GM23338 (cell line): ENCODE measurements at regions not wholly inside any gene's neighbourhood (a gene's known extent, or its start where the extent isn't known, plus 50 kb on each side); places are given as distances from the start of the nearest gene placed in this dataset.

Experiments used
- ATAC-seq: fragments of 200-7000 bp; cut with Tn5 transposase; 3 replicates; pipeline ENCODE4 v1.9.1; 2020
- DNase-seq: peaks from one replicate; pipeline ENCODE4 v3.0.0-alpha.2; 2015; ENCODE audit warnings: low spot score
- H2AFZ ChIP-seq: fragments of 200-600 bp; sonication (generic); 2 replicates; pipeline ENCODE4 v1.8.0; 2016; ENCODE audit warnings: antibody characterized with exemption, mild to moderate bottlenecking, moderate library complexity
- H3F3A ChIP-seq: fragments of 200-600 bp; sonication (generic); replicated peaks from 2 replicates; pipeline ENCODE4 v1.8.0; 2017; ENCODE audit warnings: antibody characterized with exemption, mixed run types, low read depth
- H3K27ac ChIP-seq: fragments of 200-600 bp; sonication (generic); 2 replicates; pipeline ENCODE4 v1.6.1; 2016; ENCODE audit warnings: low read depth
- H3K27me3 ChIP-seq: fragments of 200-600 bp; sonication (generic); 2 replicates; pipeline ENCODE4 v1.8.0; 2016; ENCODE audit warnings: mild to moderate bottlenecking, mixed run types, moderate library complexity; ENCODE audit not compliant: insufficient read depth
- H3K36me3 ChIP-seq: fragments of 200-600 bp; sonication (generic); 2 replicates; pipeline ENCODE4 v1.8.0; 2016; ENCODE audit warnings: mild to moderate bottlenecking; ENCODE audit not compliant: insufficient read depth
- H3K4me1 ChIP-seq: fragments of 200-600 bp; sonication (generic); 2 replicates; pipeline ENCODE4 v1.8.0; 2016; ENCODE audit warnings: mild to moderate bottlenecking, moderate library complexity; ENCODE audit not compliant: insufficient read depth
- H3K4me2 ChIP-seq: fragments of 200-600 bp; sonication (generic); 2 replicates; pipeline ENCODE4 v1.7.1; 2017; ENCODE audit warnings: mixed run types
- H3K4me3 ChIP-seq: fragments of 200-600 bp; sonication (generic); 2 replicates; pipeline ENCODE4 v1.6.1; 2016; ENCODE audit warnings: mixed run types
- H3K79me2 ChIP-seq: fragments of 200-600 bp; sonication (generic); replicated peaks from 2 replicates; pipeline ENCODE4 v1.8.0; 2017; ENCODE audit warnings: mild to moderate bottlenecking; ENCODE audit not compliant: insufficient read depth
- H3K9me2 ChIP-seq: fragments of 200-600 bp; sonication (generic); 2 replicates; pipeline ENCODE4 v1.8.0; 2017; ENCODE audit not compliant: insufficient read depth
- H4K20me1 ChIP-seq: fragments of 200-600 bp; sonication (generic); replicated peaks from 2 replicates; pipeline ENCODE4 v1.8.0; 2017; ENCODE audit warnings: mild to moderate bottlenecking; ENCODE audit not compliant: insufficient read depth
- H3K27ac Mint-ChIP-seq: 2 replicates; pipeline ENCODE4 v1.8.0; 2020; ENCODE audit warnings: inconsistent platforms, mild to moderate bottlenecking, moderate library complexity, mixed read lengths
- H3K27me3 Mint-ChIP-seq: 3 replicates; pipeline ENCODE4 v1.8.0; 2022; ENCODE audit warnings: low read depth, mild to moderate bottlenecking, moderate library complexity, mixed read lengths, inconsistent platforms; ENCODE audit not compliant: insufficient read depth, poor library complexity
- H3K36me3 Mint-ChIP-seq: 3 replicates; pipeline ENCODE4 v1.8.0; 2021; ENCODE audit warnings: low read depth, mild to moderate bottlenecking, inconsistent platforms, moderate library complexity, mixed read lengths
- H3K4me1 Mint-ChIP-seq: 3 replicates; pipeline ENCODE4 v1.8.0; 2020; ENCODE audit warnings: mild to moderate bottlenecking, inconsistent platforms, mixed read lengths
- H3K4me3 Mint-ChIP-seq: 3 replicates; pipeline ENCODE4 v1.8.0; 2021; ENCODE audit warnings: moderate library complexity, mild to moderate bottlenecking, inconsistent platforms, mixed read lengths
- H3K9me3 Mint-ChIP-seq: 3 replicates; pipeline ENCODE4 v1.8.0; 2020; ENCODE audit warnings: moderate library complexity, mild to moderate bottlenecking, inconsistent platforms, mixed read lengths
- CREB1 ChIP-seq: fragments of 250-450 bp; sonication (Bioruptor Pico); IDR thresholded peaks from 2 replicates; pipeline ENCODE4 v1.5.0; 2020; ENCODE audit warnings: low read depth, mild to moderate bottlenecking, moderate library complexity
- CTCF ChIP-seq, 2 experiments: fragments of 200-600 bp in 1 of 2; sonication (generic) in 1 of 2; conservative IDR thresholded peaks; 2 replicates each; pipeline versions ENCODE4 v1.5.1 to v1.6.1; 2016 to 2017; ENCODE audit warnings: antibody characterized with exemption in 2 of 2, low read depth in 2 of 2, mild to moderate bottlenecking in 2 of 2, moderate library complexity in 1 of 2
- EZH2 ChIP-seq: fragments of 200-600 bp; sonication (generic); IDR thresholded peaks from one replicate; pipeline ENCODE4 v1.8.0; 2017; ENCODE audit warnings: antibody characterized with exemption, mild to moderate bottlenecking, low read depth; ENCODE audit not compliant: unreplicated experiment
- EZH2phosphoT487 ChIP-seq: fragments of 200-600 bp; sonication (generic); IDR thresholded peaks from one replicate; pipeline ENCODE4 v1.8.1; 2018; ENCODE audit warnings: antibody characterized with exemption; ENCODE audit not compliant: unreplicated experiment
- JUNB ChIP-seq: IDR thresholded peaks from one replicate; pipeline ENCODE4 v1.6.1; 2016; ENCODE audit warnings: antibody characterized with exemption; ENCODE audit not compliant: unreplicated experiment
- NANOG ChIP-seq: IDR thresholded peaks from 2 replicates; pipeline ENCODE4 v1.6.1; 2016; ENCODE audit warnings: antibody characterized with exemption, borderline replicate concordance
- POLR2AphosphoS5 ChIP-seq: IDR thresholded peaks from 2 replicates; pipeline ENCODE4 v1.6.1; 2016; ENCODE audit warnings: antibody characterized with exemption, low read depth
- STAT1 ChIP-seq: IDR thresholded peaks from one replicate; pipeline ENCODE4 v1.6.1; 2016; ENCODE audit warnings: antibody characterized with exemption; ENCODE audit not compliant: unreplicated experiment
- ZNF114 ChIP-seq: fragments of 250-450 bp; sonication (Bioruptor Pico); IDR thresholded peaks from 2 replicates; pipeline ENCODE4 v1.5.0; 2020; ENCODE audit warnings: mild to moderate bottlenecking, moderate library complexity
- ZNF331 ChIP-seq: fragments of 250-450 bp; sonication (Bioruptor Pico); IDR thresholded peaks from 2 replicates; pipeline ENCODE4 v1.5.0; 2020; ENCODE audit warnings: low read depth, mild to moderate bottlenecking, moderate library complexity
- ZNF462 ChIP-seq: fragments of 250-450 bp; sonication (Bioruptor Pico); IDR thresholded peaks from 2 replicates; pipeline ENCODE4 v1.5.0; 2020; ENCODE audit warnings: mild to moderate bottlenecking, moderate library complexity
- TF ChIP-seq, protein P1 (sequence below): IDR thresholded peaks from 2 replicates; pipeline ENCODE4 v1.6.1; 2016; ENCODE audit warnings: antibody characterized with exemption
- TF ChIP-seq, protein P2 (sequence below): IDR thresholded peaks from one replicate; pipeline ENCODE4 v1.6.1; 2018; ENCODE audit warnings: antibody characterized with exemption; ENCODE audit not compliant: unreplicated experiment

- TF ChIP-seq EZH2phosphoT487 (no peak), POLR2AphosphoS5 (no peak), NANOG (no peak), ZNF331 (CRISPR knock-in tag) (no peak), CREB1 (no peak), ZNF114 (no peak), STAT1 (no peak)
- TF ChIP-seq, protein P1, sequence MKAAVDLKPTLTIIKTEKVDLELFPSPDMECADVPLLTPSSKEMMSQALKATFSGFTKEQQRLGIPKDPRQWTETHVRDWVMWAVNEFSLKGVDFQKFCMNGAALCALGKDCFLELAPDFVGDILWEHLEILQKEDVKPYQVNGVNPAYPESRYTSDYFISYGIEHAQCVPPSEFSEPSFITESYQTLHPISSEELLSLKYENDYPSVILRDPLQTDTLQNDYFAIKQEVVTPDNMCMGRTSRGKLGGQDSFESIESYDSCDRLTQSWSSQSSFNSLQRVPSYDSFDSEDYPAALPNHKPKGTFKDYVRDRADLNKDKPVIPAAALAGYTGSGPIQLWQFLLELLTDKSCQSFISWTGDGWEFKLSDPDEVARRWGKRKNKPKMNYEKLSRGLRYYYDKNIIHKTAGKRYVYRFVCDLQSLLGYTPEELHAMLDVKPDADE = no peak
Measured at GRCh38 chr14:98913967-98914650, 357.9 kb downstream of the BCL11B start (continued).

GRCh38 chr14:98914942-98915341, 357.1 kb downstream of the BCL11B start:
- Histone ChIP-seq H3K4me2 (no peak overlapping the region), H3K27ac (no peak overlapping the region), H3K4me3 (no peak overlapping the region), H3K79me2 (no peaks in the 10 kb centered on the region), H4K20me1 (no peaks in the 10 kb centered on the region), H3F3A (no peaks in the 10 kb centered on the region), H3K4me1 (no peaks in the 10 kb centered on the region), H3K9me2 (no peaks in the 10 kb centered on the region), H3K36me3 (no peaks in the 10 kb centered on the region), H3K27me3 (no peaks in the 10 kb centered on the region), H2AFZ (no peak overlapping the region)
- Mint-ChIP-seq H3K27me3 (peaks cover 8% of the 10 kb centered on the region), H3K9me3 (no peaks in the 10 kb centered on the region), H3K4me3 (no peak overlapping the region), H3K36me3 (no peaks in the 10 kb centered on the region), H3K27ac (no peak overlapping the region), H3K4me1 (peaks cover 12% of the 10 kb centered on the region; the same call in 2 of the 3 replicates)
- ATAC-seq (no peak), DNase-seq (no peak)
- no peak for TF ChIP-seq JUNB
- TF ChIP-seq, protein P2, sequence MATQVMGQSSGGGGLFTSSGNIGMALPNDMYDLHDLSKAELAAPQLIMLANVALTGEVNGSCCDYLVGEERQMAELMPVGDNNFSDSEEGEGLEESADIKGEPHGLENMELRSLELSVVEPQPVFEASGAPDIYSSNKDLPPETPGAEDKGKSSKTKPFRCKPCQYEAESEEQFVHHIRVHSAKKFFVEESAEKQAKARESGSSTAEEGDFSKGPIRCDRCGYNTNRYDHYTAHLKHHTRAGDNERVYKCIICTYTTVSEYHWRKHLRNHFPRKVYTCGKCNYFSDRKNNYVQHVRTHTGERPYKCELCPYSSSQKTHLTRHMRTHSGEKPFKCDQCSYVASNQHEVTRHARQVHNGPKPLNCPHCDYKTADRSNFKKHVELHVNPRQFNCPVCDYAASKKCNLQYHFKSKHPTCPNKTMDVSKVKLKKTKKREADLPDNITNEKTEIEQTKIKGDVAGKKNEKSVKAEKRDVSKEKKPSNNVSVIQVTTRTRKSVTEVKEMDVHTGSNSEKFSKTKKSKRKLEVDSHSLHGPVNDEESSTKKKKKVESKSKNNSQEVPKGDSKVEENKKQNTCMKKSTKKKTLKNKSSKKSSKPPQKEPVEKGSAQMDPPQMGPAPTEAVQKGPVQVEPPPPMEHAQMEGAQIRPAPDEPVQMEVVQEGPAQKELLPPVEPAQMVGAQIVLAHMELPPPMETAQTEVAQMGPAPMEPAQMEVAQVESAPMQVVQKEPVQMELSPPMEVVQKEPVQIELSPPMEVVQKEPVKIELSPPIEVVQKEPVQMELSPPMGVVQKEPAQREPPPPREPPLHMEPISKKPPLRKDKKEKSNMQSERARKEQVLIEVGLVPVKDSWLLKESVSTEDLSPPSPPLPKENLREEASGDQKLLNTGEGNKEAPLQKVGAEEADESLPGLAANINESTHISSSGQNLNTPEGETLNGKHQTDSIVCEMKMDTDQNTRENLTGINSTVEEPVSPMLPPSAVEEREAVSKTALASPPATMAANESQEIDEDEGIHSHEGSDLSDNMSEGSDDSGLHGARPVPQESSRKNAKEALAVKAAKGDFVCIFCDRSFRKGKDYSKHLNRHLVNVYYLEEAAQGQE = no peak
- no peak for TF ChIP-seq ZNF462 (CRISPR knock-in tag)
- no peak for TF ChIP-seq EZH2
- TF ChIP-seq CTCF (conservative IDR thresholded peaks at IDR 0.05; ENCODE audit: low read depth in 2 of 2) = no peak
